K562 (cell line): ENCODE measurements at regions not wholly inside any gene's neighbourhood (a gene's known extent, or its start where the extent isn't known, plus 50 kb on each side); places are given as distances from the start of the nearest gene placed in this dataset.
A peak's percentile ranks its signal among the peaks of the same experiment; 100 is the strongest.

Experiments used
- ARID2 ChIP-seq: fragments of 450-650 bp; IDR thresholded peaks from 2 replicates; pipeline ENCODE4 v1.6.1; 2017; ENCODE audit warnings: antibody characterized with exemption, mild to moderate bottlenecking
- BCL6 ChIP-seq: fragments of 250-450 bp; sonication (Bioruptor Pico); IDR thresholded peaks from 2 replicates; pipeline ENCODE4 v1.4.0; 2020
- C11orf30 ChIP-seq: fragments of 450-650 bp; IDR thresholded peaks from 2 replicates; pipeline ENCODE4 v1.6.1; 2016; ENCODE audit warnings: low read depth, mild to moderate bottlenecking
- MYBL2 ChIP-seq, 2 experiments: fragments of 450-650 bp in 1 of 2; sonication (generic) in 1 of 2; formaldehyde crosslinking in 1 of 2; IDR thresholded peaks; 2 replicates each; pipeline versions ENCODE4 v1.6.1 to v1.8.1; 2017 to 2022; ENCODE audit warnings: borderline replicate concordance in 1 of 2, inconsistent platforms in 1 of 2, low read depth in 1 of 2, mild to moderate bottlenecking in 1 of 2, missing genetic modification reagents in 1 of 2, moderate library complexity in 1 of 2
- POLR2G ChIP-seq: fragments of 200-400 bp; formaldehyde crosslinking; IDR thresholded peaks from 2 replicates; pipeline ENCODE4 v1.6.1; 2017; ENCODE audit warnings: low read depth, mild to moderate bottlenecking, antibody characterized with exemption, low read length, moderate library complexity
- RBM34 ChIP-seq: fragments of 200-400 bp; formaldehyde crosslinking; IDR thresholded peaks from 2 replicates; pipeline ENCODE4 v1.6.1; 2018; ENCODE audit warnings: low read length, borderline replicate concordance; ENCODE audit not compliant: insufficient read depth
- SMAD4 ChIP-seq: fragments of 250-450 bp; sonication (Bioruptor Pico); conservative IDR thresholded peaks from 2 replicates; pipeline ENCODE4 v1.8.0; 2021; ENCODE audit warnings: inconsistent platforms, mild to moderate bottlenecking, moderate library complexity
- STAG1 ChIP-seq: sonication (generic); formaldehyde crosslinking; IDR thresholded peaks from 2 replicates; pipeline ENCODE4 v1.5.0; 2020; ENCODE audit warnings: missing genetic modification reagents, borderline replicate concordance
- ZEB2 ChIP-seq: fragments of 450-650 bp; IDR thresholded peaks from 2 replicates; pipeline ENCODE4 v1.6.1; 2016
- TF ChIP-seq, protein P1 (sequence below), 2 experiments: fragments of 450-650 bp; formaldehyde crosslinking in 1 of 2; IDR thresholded peaks; 2 replicates each; pipeline versions ENCODE4 v1.4.0 to v1.6.1; 2014 to 2020; ENCODE audit warnings: mild to moderate bottlenecking in 2 of 2, borderline replicate concordance in 1 of 2, low read depth in 1 of 2
- TF ChIP-seq, protein P2 (sequence below): fragments of 450-650 bp; formaldehyde crosslinking; IDR thresholded peaks from 2 replicates; pipeline ENCODE4 v1.4.0; 2020; ENCODE audit warnings: mild to moderate bottlenecking, moderate library complexity
- TF ChIP-seq, protein P3 (sequence below): fragments of 450-650 bp; formaldehyde crosslinking; IDR thresholded peaks from 2 replicates; pipeline ENCODE4 v1.4.0; 2020; ENCODE audit warnings: mild to moderate bottlenecking
- TF ChIP-seq, protein P4 (sequence below): fragments of 250-450 bp; sonication (Bioruptor Pico); IDR thresholded peaks from 2 replicates; pipeline ENCODE4 v1.5.0; 2022; ENCODE audit warnings: mild to moderate bottlenecking

DNA sequence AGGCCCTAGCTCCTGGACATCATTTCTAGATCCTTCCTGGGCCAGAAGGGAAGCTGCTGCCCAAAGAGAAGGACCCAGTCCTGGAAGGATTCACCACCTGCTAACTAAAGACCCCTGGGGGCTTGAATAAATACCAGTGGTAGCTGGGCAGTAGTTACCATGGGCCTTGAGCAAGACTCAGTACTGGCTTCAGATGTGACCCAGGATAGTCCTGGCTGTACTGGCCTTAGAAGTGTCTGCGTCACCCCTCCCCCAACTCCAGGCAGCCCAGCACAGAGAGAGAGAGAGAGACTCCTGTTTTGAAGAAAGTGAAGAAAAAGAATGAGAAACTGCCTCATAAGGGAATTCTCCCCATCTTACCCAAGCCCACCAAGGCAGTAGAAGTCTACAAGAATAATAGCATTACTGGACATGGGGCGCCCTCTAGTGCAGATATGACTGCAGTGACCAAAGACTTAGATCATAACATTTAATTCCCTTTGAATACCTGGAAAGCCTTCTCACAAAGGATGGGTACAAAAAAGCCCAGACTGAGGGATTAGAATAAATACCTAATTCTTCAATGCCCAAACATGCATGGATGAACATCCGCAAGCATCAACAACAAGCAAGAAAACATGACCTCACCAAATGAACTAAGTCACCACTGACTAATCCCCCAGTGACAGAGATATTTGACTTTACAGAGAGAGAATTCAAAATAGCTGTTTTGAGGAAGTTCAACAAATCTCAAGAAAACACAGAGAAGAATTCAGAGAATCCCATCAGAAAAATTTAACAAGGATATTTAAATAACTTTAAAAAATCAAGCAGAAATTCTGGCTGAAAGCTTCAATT lies 171.8 kb downstream of the HNRNPD start (continued):
- no peak for TF ChIP-seq MYBL2 (IDR thresholded peaks at IDR 0.05; ENCODE audit: low read depth)
- TF ChIP-seq MYBL2 (CRISPR knock-in tag; IDR thresholded peaks at IDR 0.05; ENCODE audit: borderline replicate concordance) = no peak
- no peak for TF ChIP-seq ZEB2
- TF ChIP-seq, protein P1, sequence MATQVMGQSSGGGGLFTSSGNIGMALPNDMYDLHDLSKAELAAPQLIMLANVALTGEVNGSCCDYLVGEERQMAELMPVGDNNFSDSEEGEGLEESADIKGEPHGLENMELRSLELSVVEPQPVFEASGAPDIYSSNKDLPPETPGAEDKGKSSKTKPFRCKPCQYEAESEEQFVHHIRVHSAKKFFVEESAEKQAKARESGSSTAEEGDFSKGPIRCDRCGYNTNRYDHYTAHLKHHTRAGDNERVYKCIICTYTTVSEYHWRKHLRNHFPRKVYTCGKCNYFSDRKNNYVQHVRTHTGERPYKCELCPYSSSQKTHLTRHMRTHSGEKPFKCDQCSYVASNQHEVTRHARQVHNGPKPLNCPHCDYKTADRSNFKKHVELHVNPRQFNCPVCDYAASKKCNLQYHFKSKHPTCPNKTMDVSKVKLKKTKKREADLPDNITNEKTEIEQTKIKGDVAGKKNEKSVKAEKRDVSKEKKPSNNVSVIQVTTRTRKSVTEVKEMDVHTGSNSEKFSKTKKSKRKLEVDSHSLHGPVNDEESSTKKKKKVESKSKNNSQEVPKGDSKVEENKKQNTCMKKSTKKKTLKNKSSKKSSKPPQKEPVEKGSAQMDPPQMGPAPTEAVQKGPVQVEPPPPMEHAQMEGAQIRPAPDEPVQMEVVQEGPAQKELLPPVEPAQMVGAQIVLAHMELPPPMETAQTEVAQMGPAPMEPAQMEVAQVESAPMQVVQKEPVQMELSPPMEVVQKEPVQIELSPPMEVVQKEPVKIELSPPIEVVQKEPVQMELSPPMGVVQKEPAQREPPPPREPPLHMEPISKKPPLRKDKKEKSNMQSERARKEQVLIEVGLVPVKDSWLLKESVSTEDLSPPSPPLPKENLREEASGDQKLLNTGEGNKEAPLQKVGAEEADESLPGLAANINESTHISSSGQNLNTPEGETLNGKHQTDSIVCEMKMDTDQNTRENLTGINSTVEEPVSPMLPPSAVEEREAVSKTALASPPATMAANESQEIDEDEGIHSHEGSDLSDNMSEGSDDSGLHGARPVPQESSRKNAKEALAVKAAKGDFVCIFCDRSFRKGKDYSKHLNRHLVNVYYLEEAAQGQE (IDR thresholded peaks at IDR 0.05; ENCODE audit: borderline replicate concordance) = peak; percentile 85
- TF ChIP-seq, protein P1 (CRISPR knock-in tag; IDR thresholded peaks at IDR 0.05; ENCODE audit: low read depth) = no peak
- TF ChIP-seq BCL6 = no peak
- TF ChIP-seq ARID2 = peak; percentile 62; the same call in 1 of the 2 replicates
- TF ChIP-seq RBM34 = no peak
- TF ChIP-seq STAG1 (CRISPR knock-in tag) = peak; percentile 84; the same call in 1 of the 2 replicates
- TF ChIP-seq, protein P2, sequence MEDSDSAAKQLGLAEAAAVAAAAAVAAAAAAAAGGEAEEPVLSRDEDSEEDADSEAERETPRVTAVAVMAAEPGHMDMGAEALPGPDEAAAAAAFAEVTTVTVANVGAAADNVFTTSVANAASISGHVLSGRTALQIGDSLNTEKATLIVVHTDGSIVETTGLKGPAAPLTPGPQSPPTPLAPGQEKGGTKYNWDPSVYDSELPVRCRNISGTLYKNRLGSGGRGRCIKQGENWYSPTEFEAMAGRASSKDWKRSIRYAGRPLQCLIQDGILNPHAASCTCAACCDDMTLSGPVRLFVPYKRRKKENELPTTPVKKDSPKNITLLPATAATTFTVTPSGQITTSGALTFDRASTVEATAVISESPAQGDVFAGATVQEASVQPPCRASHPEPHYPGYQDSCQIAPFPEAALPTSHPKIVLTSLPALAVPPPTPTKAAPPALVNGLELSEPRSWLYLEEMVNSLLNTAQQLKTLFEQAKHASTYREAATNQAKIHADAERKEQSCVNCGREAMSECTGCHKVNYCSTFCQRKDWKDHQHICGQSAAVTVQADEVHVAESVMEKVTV (CRISPR knock-in tag) = peak; percentile 88
- TF ChIP-seq POLR2G = no peak
- peak; percentile 22; the same call in 1 of the 2 replicates for TF ChIP-seq C11orf30
- TF ChIP-seq, protein P3, sequence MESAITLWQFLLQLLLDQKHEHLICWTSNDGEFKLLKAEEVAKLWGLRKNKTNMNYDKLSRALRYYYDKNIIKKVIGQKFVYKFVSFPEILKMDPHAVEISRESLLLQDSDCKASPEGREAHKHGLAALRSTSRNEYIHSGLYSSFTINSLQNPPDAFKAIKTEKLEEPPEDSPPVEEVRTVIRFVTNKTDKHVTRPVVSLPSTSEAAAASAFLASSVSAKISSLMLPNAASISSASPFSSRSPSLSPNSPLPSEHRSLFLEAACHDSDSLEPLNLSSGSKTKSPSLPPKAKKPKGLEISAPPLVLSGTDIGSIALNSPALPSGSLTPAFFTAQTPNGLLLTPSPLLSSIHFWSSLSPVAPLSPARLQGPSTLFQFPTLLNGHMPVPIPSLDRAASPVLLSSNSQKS (CRISPR knock-in tag) = no peak
- TF ChIP-seq SMAD4 (CRISPR knock-in tag) = no peak
- TF ChIP-seq, protein P4, sequence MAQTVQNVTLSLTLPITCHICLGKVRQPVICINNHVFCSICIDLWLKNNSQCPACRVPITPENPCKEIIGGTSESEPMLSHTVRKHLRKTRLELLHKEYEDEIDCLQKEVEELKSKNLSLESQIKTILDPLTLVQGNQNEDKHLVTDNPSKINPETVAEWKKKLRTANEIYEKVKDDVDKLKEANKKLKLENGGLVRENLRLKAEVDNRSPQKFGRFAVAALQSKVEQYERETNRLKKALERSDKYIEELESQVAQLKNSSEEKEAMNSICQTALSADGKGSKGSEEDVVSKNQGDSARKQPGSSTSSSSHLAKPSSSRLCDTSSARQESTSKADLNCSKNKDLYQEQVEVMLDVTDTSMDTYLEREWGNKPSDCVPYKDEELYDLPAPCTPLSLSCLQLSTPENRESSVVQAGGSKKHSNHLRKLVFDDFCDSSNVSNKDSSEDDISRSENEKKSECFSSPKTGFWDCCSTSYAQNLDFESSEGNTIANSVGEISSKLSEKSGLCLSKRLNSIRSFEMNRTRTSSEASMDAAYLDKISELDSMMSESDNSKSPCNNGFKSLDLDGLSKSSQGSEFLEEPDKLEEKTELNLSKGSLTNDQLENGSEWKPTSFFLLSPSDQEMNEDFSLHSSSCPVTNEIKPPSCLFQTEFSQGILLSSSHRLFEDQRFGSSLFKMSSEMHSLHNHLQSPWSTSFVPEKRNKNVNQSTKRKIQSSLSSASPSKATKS = no peak
